ENCODE measurements at regions not wholly inside any gene's neighbourhood (a gene's known extent, or its start where the extent isn't known, plus 50 kb on each side); places are given as distances from the start of the nearest gene placed in this dataset.

GRCh38 chr14:60363687-60364086 is 114.7 kb downstream of the PPM1A start:
- H3K9me3 ChIP-seq (ENCODE audit: low read depth, low read length) = no peaks in the 10 kb centered on the region

DNA sequence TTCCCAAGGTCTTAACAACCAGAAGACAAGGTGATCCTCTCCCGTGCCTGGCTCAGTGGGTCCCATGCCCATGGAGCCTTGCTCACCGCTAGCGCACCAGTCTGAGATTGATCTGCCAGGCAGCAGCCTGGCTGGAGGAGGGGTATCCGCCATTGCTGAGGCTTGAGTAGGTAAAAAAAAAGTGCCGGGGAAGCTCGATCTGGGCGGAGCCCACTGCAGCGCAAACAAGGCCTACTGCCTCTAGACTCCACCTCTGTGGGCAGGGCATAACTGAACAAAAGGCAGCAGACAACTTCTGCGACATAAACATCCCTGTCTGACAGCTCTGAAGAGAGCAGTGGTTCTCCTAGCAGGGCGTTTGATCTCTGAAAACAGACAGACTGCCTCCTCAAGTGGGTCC is 104.0 kb downstream of the C14orf39 start:
- no peak overlapping the region for H3K9ac ChIP-seq (ENCODE audit: insufficient read length)
- no peak for TF ChIP-seq FOXP2 (optimal IDR thresholded peaks at IDR 0.05; ENCODE audit: control extremely low read depth, extremely low read length, insufficient read depth)
- no peak for TF ChIP-seq EZH2 (IDR thresholded peaks at IDR 0.05)
- TF ChIP-seq POLR2AphosphoS5 (IDR thresholded peaks at IDR 0.05; ENCODE audit: borderline replicate concordance, low read depth, low read length) = no peak
- H3K27ac ChIP-seq = no peak overlapping the region
- no peak overlapping the region for H3K4me3 ChIP-seq
- DNase-seq (ENCODE audit: low read depth, low spot score) = no peak
- H3K36me3 ChIP-seq (ENCODE audit: insufficient read depth, low read length) = no peaks in the 10 kb centered on the region
- H3K9me3 ChIP-seq (ENCODE audit: low read depth, low read length) = no peaks in the 10 kb centered on the region

More at GRCh38 chr14:60363687-60364086, 114.7 kb downstream of the PPM1A start:
- Histone ChIP-seq H3K27ac (no peak overlapping the region), H3K4me3 (no peak overlapping the region), H3K9ac (ENCODE audit: insufficient read length) (no peak overlapping the region), H3K36me3 (ENCODE audit: insufficient read depth, low read length) (no peaks in the 10 kb centered on the region)
- DNase-seq (ENCODE audit: low read depth, low spot score) = no peak
- no peak for TF ChIP-seq EZH2 (IDR thresholded peaks at IDR 0.05)
- TF ChIP-seq FOXP2 (optimal IDR thresholded peaks at IDR 0.05; ENCODE audit: control extremely low read depth, extremely low read length, insufficient read depth) = no peak
- TF ChIP-seq POLR2AphosphoS5 (IDR thresholded peaks at IDR 0.05; ENCODE audit: borderline replicate concordance, low read depth, low read length) = no peak
